MV-4-11 (cell line): ENCODE measurements at regions not wholly inside any gene's neighbourhood (a gene's known extent, or its start where the extent isn't known, plus 50 kb on each side); places are given as distances from the start of the nearest gene placed in this dataset.
"Not testable (repeated sequence)": the region's sequence is repeated elsewhere in the genome, so short reads cannot be mapped to it uniquely, and the experiment has no call there.

Experiments
- DNase-seq: peaks from one replicate; lab custom pipeline; 2025; lab: John Stamatoyannopoulos, UW

GRCh38 chr5:163569284-163569683, 63.9 kb downstream of the MAT2B start:
- DNase-seq, result no peak

- DNase-seq, result no peak
Measured at GRCh38 chr5:163571744-163572143, 66.3 kb downstream of the MAT2B start.

- no peak for DNase-seq
Measured at GRCh38 chr5:163574472-163575440, 69.3 kb downstream of the MAT2B start.

GRCh38 chr5:163578652-163579051, 73.2 kb downstream of the MAT2B start:
- DNase-seq, result no peak

GRCh38 chr5:163579729-163580128, 74.3 kb downstream of the MAT2B start:
- DNase-seq, result no peak

GRCh38 chr5:163580516-163580915, 75.1 kb downstream of the MAT2B start:
- no peak for DNase-seq

- DNase-seq, result not testable (repeated sequence)
Measured at GRCh38 chr5:163583491-163584153, 78.2 kb downstream of the MAT2B start.

GRCh38 chr5:163585206-163585605, 79.8 kb downstream of the MAT2B start:
- no peak for DNase-seq

GRCh38 chr5:163586531-163586956, 81.1 kb downstream of the MAT2B start:
- DNase-seq, result no peak

- DNase-seq, result no peak
Measured at GRCh38 chr5:163594951-163595350, 89.5 kb downstream of the MAT2B start.

GRCh38 chr5:163595932-163596607, 90.7 kb downstream of the MAT2B start:
- no peak for DNase-seq

- DNase-seq, result no peak
Measured at GRCh38 chr5:163596608-163597315, 91.3 kb downstream of the MAT2B start.

GRCh38 chr5:163604013-163604412, 98.6 kb downstream of the MAT2B start:
- no peak for DNase-seq

GRCh38 chr5:163607256-163607655, 101.8 kb downstream of the MAT2B start:
- DNase-seq, result no peak

- no peak for DNase-seq
Measured at GRCh38 chr5:163608621-163609020, 103.2 kb downstream of the MAT2B start.

GRCh38 chr5:163609910-163610309, 104.5 kb downstream of the MAT2B start:
- no peak for DNase-seq

- no peak for DNase-seq
Measured at GRCh38 chr5:163612358-163613149, 107.1 kb downstream of the MAT2B start.

GRCh38 chr5:163613150-163613442, 107.7 kb downstream of the MAT2B start:
- DNase-seq, result no peak

GRCh38 chr5:163614787-163615186, 109.4 kb downstream of the MAT2B start:
- no peak for DNase-seq

- DNase-seq, result no peak
Measured at GRCh38 chr5:163619273-163619934, 114.0 kb downstream of the MAT2B start.

- DNase-seq, result no peak
Measured at GRCh38 chr5:163619951-163620350, 114.5 kb downstream of the MAT2B start.
